Mesenchymal stem cell (in vitro differentiated cells and primary cell): ENCODE measurements at regions not wholly inside any gene's neighbourhood (a gene's known extent, or its start where the extent isn't known, plus 50 kb on each side); places are given as distances from the start of the nearest gene placed in this dataset.

ENCODE experiments used
- DNase-seq: peaks from one replicate; pipeline ENCODE4 v3.0.0-alpha.2; 2013
- H2AFZ ChIP-seq: one replicate; pipeline ENCODE4 v1.6.1; 2013; ENCODE audit warnings: low read depth, mild to moderate bottlenecking, control low read depth, inconsistent platforms, low read length, moderate library complexity
- H2AK5ac ChIP-seq: 2 replicates; pipeline ENCODE4 v1.6.1; 2013; ENCODE audit warnings: low read length, moderate library complexity, mild to moderate bottlenecking, inconsistent platforms; ENCODE audit not compliant: severe bottlenecking
- H2BK120ac ChIP-seq: one replicate; pipeline ENCODE4 v1.6.1; 2013; ENCODE audit warnings: low read depth, mild to moderate bottlenecking, inconsistent platforms, low read length, moderate library complexity
- H2BK12ac ChIP-seq, 2 experiments: one replicate each; pipeline ENCODE4 v1.6.1; 2013; ENCODE audit warnings: inconsistent platforms in 2 of 2, low read length in 2 of 2, mild to moderate bottlenecking in 2 of 2, moderate library complexity in 2 of 2, control low read depth in 1 of 2
- H2BK15ac ChIP-seq: one replicate; pipeline ENCODE4 v1.6.1; 2013; ENCODE audit warnings: mild to moderate bottlenecking, low read depth, inconsistent platforms; ENCODE audit not compliant: poor library complexity, severe bottlenecking
- H2BK5ac ChIP-seq: 2 replicates; pipeline ENCODE4 v1.6.1; 2013; ENCODE audit warnings: low read depth, mild to moderate bottlenecking, low read length, control low read depth, inconsistent platforms; ENCODE audit not compliant: poor library complexity, severe bottlenecking
- H3K14ac ChIP-seq, 2 experiments: one replicate each; pipeline ENCODE4 v1.6.1; 2013; ENCODE audit warnings: inconsistent platforms in 2 of 2, low read length in 2 of 2, control low read depth in 1 of 2, mild to moderate bottlenecking in 1 of 2, moderate library complexity in 1 of 2
- H3K18ac ChIP-seq, 2 experiments: one replicate each; pipeline ENCODE4 v1.6.1; 2013; ENCODE audit warnings: inconsistent platforms in 2 of 2, low read length in 2 of 2, control low read depth in 1 of 2, low read depth in 1 of 2, mild to moderate bottlenecking in 1 of 2
- H3K23ac ChIP-seq, 2 experiments: one replicate each; pipeline ENCODE4 v1.6.1; 2013; ENCODE audit warnings: inconsistent platforms in 2 of 2, low read length in 2 of 2, mild to moderate bottlenecking in 2 of 2, moderate library complexity in 2 of 2, control low read depth in 1 of 2
- H3K27ac ChIP-seq: 2 replicates; pipeline ENCODE4 v1.5.1; 2013; ENCODE audit warnings: mild to moderate bottlenecking, moderate library complexity, low read length, control low read depth, inconsistent platforms; ENCODE audit not compliant: poor library complexity, severe bottlenecking
- H3K27me3 ChIP-seq, 2 experiments: 2 replicates each; pipeline versions ENCODE4 v1.6.1 to v1.7.0; 2013; ENCODE audit warnings: low read length in 2 of 2, mild to moderate bottlenecking in 2 of 2, moderate library complexity in 2 of 2, control low read depth in 1 of 2, inconsistent platforms in 1 of 2; ENCODE audit not compliant: control insufficient read depth in 1 of 2, insufficient read depth in 1 of 2
- H3K36me3 ChIP-seq, 2 experiments: 2 replicates each; pipeline versions ENCODE4 v1.6.1 to v1.7.0; 2013; ENCODE audit warnings: low read length in 2 of 2, control low read depth in 1 of 2, inconsistent platforms in 1 of 2, low read depth in 1 of 2, mild to moderate bottlenecking in 1 of 2; ENCODE audit not compliant: insufficient read depth in 2 of 2, control insufficient read depth in 1 of 2
- H3K4ac ChIP-seq, 2 experiments: one replicate each; pipeline ENCODE4 v1.6.1; 2013; ENCODE audit warnings: inconsistent platforms in 2 of 2, low read length in 2 of 2, mild to moderate bottlenecking in 2 of 2, moderate library complexity in 2 of 2, control low read depth in 1 of 2, low read depth in 1 of 2
- H3K4me1 ChIP-seq: 2 replicates; pipeline ENCODE4 v1.6.1; 2013; ENCODE audit warnings: low read depth, low read length, control low read depth; ENCODE audit not compliant: control insufficient read depth, insufficient read depth
- H3K4me2 ChIP-seq: 2 replicates; pipeline ENCODE4 v1.6.1; 2013; ENCODE audit warnings: low read length, mild to moderate bottlenecking, inconsistent platforms; ENCODE audit not compliant: poor library complexity, severe bottlenecking
- H3K4me3 ChIP-seq, 2 experiments: 2 replicates each; pipeline versions ENCODE4 v1.5.1 to v1.7.0; 2013; ENCODE audit warnings: low read length in 2 of 2, mild to moderate bottlenecking in 2 of 2, control low read depth in 1 of 2, low read depth in 1 of 2; ENCODE audit not compliant: insufficient read depth in 1 of 2
- H3K79me1 ChIP-seq: replicated peaks from 2 replicates; pipeline ENCODE4 v1.6.1; 2013; ENCODE audit warnings: mild to moderate bottlenecking, control low read depth, low read length, inconsistent platforms; ENCODE audit not compliant: poor library complexity, severe bottlenecking
- H3K9ac ChIP-seq: 2 replicates; pipeline ENCODE4 v1.7.0; 2013; ENCODE audit warnings: mild to moderate bottlenecking, low read length, moderate library complexity
- H3K9me3 ChIP-seq: 2 replicates; pipeline ENCODE4 v1.7.0; 2013; ENCODE audit warnings: mild to moderate bottlenecking, low read length; ENCODE audit not compliant: control insufficient read depth
- H4K8ac ChIP-seq: one replicate; pipeline ENCODE4 v1.6.1; 2013; ENCODE audit warnings: inconsistent platforms, mild to moderate bottlenecking, low read length, moderate library complexity
- H4K91ac ChIP-seq: one replicate; pipeline ENCODE4 v1.6.1; 2013; ENCODE audit warnings: mild to moderate bottlenecking, low read length, inconsistent platforms
- WGBS: methylation state at CpG from one replicate; pipeline ENCODE4 v1.1.7; 2013; ENCODE audit warnings: mixed read lengths; 5-methylcytosine and 5-hydroxymethylcytosine counted together

GRCh38 chr4:135268369-135268768 lies 1066.8 kb upstream of the PABPC4L start:
- Histone ChIP-seq H3K27me3 (no peaks in the 10 kb centered on the region), H4K91ac (no peak overlapping the region), H3K4me3 (no peak overlapping the region), H2BK120ac (no peak overlapping the region), H3K4me1 (no peaks in the 10 kb centered on the region), H2BK12ac (no peak overlapping the region), H3K18ac (no peak overlapping the region), H2BK5ac (no peak overlapping the region), H3K36me3 (no peaks in the 10 kb centered on the region), H4K8ac (no peak overlapping the region), H3K27ac (no peak overlapping the region), H2AFZ (no peak overlapping the region), H2AK5ac (no peak overlapping the region), H3K9me3 (no peaks in the 10 kb centered on the region), H3K4me2 (no peak overlapping the region), H3K23ac (no peak overlapping the region), H3K4ac (no peak overlapping the region), H2BK15ac (no peak overlapping the region), H3K14ac (no peak overlapping the region), H3K79me1 (no peaks in the 10 kb centered on the region), H3K9ac (no peak overlapping the region)
- no peak for DNase-seq
- 78% methylated on average over 2 of the region's 3 CpGs for WGBS

- 93% methylated on average over 11 of the region's 13 CpGs for WGBS
- Histone ChIP-seq H2AK5ac (no peak overlapping the region), H2BK15ac (no peak overlapping the region), H4K91ac (no peak overlapping the region), H3K14ac (no peak overlapping the region), H3K4me3 (no peak overlapping the region), H3K9ac (no peak overlapping the region), H3K27ac (no peak overlapping the region), H2AFZ (no peak overlapping the region), H3K23ac (no peak overlapping the region), H3K4me1 (no peaks in the 10 kb centered on the region), H3K9me3 (no peaks in the 10 kb centered on the region), H3K4ac (no peak overlapping the region), H4K8ac (no peak overlapping the region), H3K79me1 (no peaks in the 10 kb centered on the region), H3K27me3 (no peaks in the 10 kb centered on the region), H2BK120ac (no peak overlapping the region), H3K36me3 (no peaks in the 10 kb centered on the region), H2BK5ac (no peak overlapping the region), H3K18ac (no peak overlapping the region), H2BK12ac (no peak overlapping the region), H3K4me2 (no peak overlapping the region)
- DNase-seq = no peak
Observed at GRCh38 chr4:135267148-135267865, 1065.7 kb upstream of the PABPC4L start.

GRCh38 chr4:135256111-135256510 lies 1054.5 kb upstream of the PABPC4L start:
- no peaks in the 10 kb centered on the region for H3K27me3 ChIP-seq
- no peak overlapping the region for H2AK5ac ChIP-seq
- no peak overlapping the region for H2BK15ac ChIP-seq
- H4K91ac ChIP-seq = no peak overlapping the region
- H2BK12ac ChIP-seq = no peak overlapping the region
- H3K4me3 ChIP-seq = no peak overlapping the region
- DNase-seq = peak; percentile 15
- no peaks in the 10 kb centered on the region for H3K79me1 ChIP-seq
- no peak overlapping the region for H2BK5ac ChIP-seq
- H3K36me3 ChIP-seq = no peaks in the 10 kb centered on the region
- H3K27ac ChIP-seq = peak overlapping the region; percentile 57
- no peak overlapping the region for H3K4ac ChIP-seq
- no peak overlapping the region for H3K4me2 ChIP-seq
- no peaks in the 10 kb centered on the region for H3K9me3 ChIP-seq
- H3K18ac ChIP-seq = peak overlapping the region in 1 of 2 experiments; percentile 18
- H2BK120ac ChIP-seq = no peak overlapping the region
- peak overlapping the region in 1 of 2 experiments; percentile 35 for H3K14ac ChIP-seq
- H3K9ac ChIP-seq = no peak overlapping the region
- H4K8ac ChIP-seq = no peak overlapping the region
- peaks cover 2% of the 10 kb centered on the region for H3K4me1 ChIP-seq
- H2AFZ ChIP-seq = no peak overlapping the region
- H3K23ac ChIP-seq = no peak overlapping the region

GRCh38 chr4:135250040-135250439 lies 1048.5 kb upstream of the PABPC4L start:
- no peak overlapping the region for H2BK120ac ChIP-seq
- H3K4ac ChIP-seq = no peak overlapping the region
- H3K18ac ChIP-seq = no peak overlapping the region
- no peak overlapping the region for H2BK15ac ChIP-seq
- no peak overlapping the region for H3K4me2 ChIP-seq
- no peak overlapping the region for H3K23ac ChIP-seq
- no peak overlapping the region for H2AFZ ChIP-seq
- WGBS = 100% methylated on average over 1 of the region's 1 CpG
- DNase-seq = no peak
- H3K14ac ChIP-seq = no peak overlapping the region
- no peak overlapping the region for H2BK5ac ChIP-seq
- no peaks in the 10 kb centered on the region for H3K4me1 ChIP-seq
- no peaks in the 10 kb centered on the region for H3K36me3 ChIP-seq
- no peak overlapping the region for H4K91ac ChIP-seq
- H3K27ac ChIP-seq = no peak overlapping the region
- H3K9me3 ChIP-seq = no peaks in the 10 kb centered on the region
- H4K8ac ChIP-seq = no peak overlapping the region
- H3K27me3 ChIP-seq = no peaks in the 10 kb centered on the region
- no peak overlapping the region for H2BK12ac ChIP-seq
- no peak overlapping the region for H3K4me3 ChIP-seq
- no peaks in the 10 kb centered on the region for H3K79me1 ChIP-seq
- H3K9ac ChIP-seq = no peak overlapping the region
- H2AK5ac ChIP-seq = no peak overlapping the region
